H1 (cell line): ENCODE measurements at regions not wholly inside any gene's neighbourhood (a gene's known extent, or its start where the extent isn't known, plus 50 kb on each side); places are given as distances from the start of the nearest gene placed in this dataset.

Experiments used
- CTCF ChIA-PET: fragments of 300-600 bp; sonication (Branson Sonifier 250); formaldehyde crosslinking; loops from one replicate; lab custom pipeline; 2021; ENCODE audit not compliant: partially characterized antibody; lab: Charles Lee
- POLR2A ChIA-PET: fragments of 300-600 bp; sonication (Branson Sonifier 250); formaldehyde crosslinking; loops from one replicate; lab custom pipeline; 2021; ENCODE audit warnings: inconsistent platforms; ENCODE audit not compliant: partially characterized antibody; lab: Charles Lee
- DNase-seq, 2 experiments: peaks; one replicate each; pipeline versions ENCODE4 v3.0.0 to v3.0.0-alpha.2; 2010 to 2022; ENCODE audit warnings: low spot score in 2 of 2, low read depth in 1 of 2, mixed read lengths in 1 of 2
- FAIRE-seq: peaks from 2 replicates; lab custom pipeline; 2011; peaks lifted over from hg19 to GRCh38; lab: Jason Lieb, UNC
- H2AFZ ChIP-seq: 2 replicates; pipeline ENCODE4 v1.8.1; 2012; ENCODE audit warnings: low read length, inconsistent platforms
- H2AK5ac ChIP-seq: 2 replicates; pipeline ENCODE4 v1.6.1; 2013; ENCODE audit warnings: low read depth, low read length
- H2BK120ac ChIP-seq: replicated peaks from 2 replicates; pipeline ENCODE3; 2013; ENCODE audit warnings: low read depth, low read length, inconsistent platforms
- H2BK12ac ChIP-seq: 2 replicates; pipeline ENCODE4 v1.6.1; 2013; ENCODE audit warnings: low read depth, low read length
- H2BK15ac ChIP-seq: 2 replicates; pipeline ENCODE4 v1.6.1; 2013; ENCODE audit warnings: low read length
- H2BK20ac ChIP-seq: 2 replicates; pipeline ENCODE4 v1.6.1; 2013; ENCODE audit warnings: low read length
- H2BK5ac ChIP-seq: 2 replicates; pipeline ENCODE4 v1.6.1; 2013; ENCODE audit warnings: low read depth, low read length
- H3K14ac ChIP-seq: 2 replicates; pipeline ENCODE4 v1.6.1; 2013; ENCODE audit warnings: inconsistent platforms; ENCODE audit not compliant: insufficient read length
- H3K18ac ChIP-seq: 2 replicates; pipeline ENCODE4 v1.6.1; 2013; ENCODE audit warnings: low read length; ENCODE audit errors: extremely low read depth
- H3K23ac ChIP-seq: 2 replicates; pipeline ENCODE4 v1.6.1; 2013; ENCODE audit warnings: inconsistent platforms; ENCODE audit not compliant: insufficient read length
- H3K23me2 ChIP-seq: 2 replicates; pipeline ENCODE4 v1.6.1; 2013; ENCODE audit warnings: low read depth, low read length
- H3K27ac ChIP-seq: 2 replicates; pipeline ENCODE4 v1.6.1; 2011; ENCODE audit warnings: low read depth, low read length, inconsistent platforms
- H3K27me3 ChIP-seq, 4 experiments: replicated peaks in 1 of 4; 1 replicate in 1 of 4; 2 replicates in 3 of 4; pipeline versions ENCODE4 v1.6.1 to v1.8.1; 2011 to 2013; ENCODE audit warnings: low read length in 3 of 4, mild to moderate bottlenecking in 3 of 4, inconsistent platforms in 2 of 4, mixed read lengths in 2 of 4, moderate library complexity in 1 of 4; ENCODE audit not compliant: control insufficient read depth in 3 of 4, insufficient read depth in 3 of 4; ENCODE audit errors: extremely low read depth in 1 of 4
- H3K36me3 ChIP-seq, 4 experiments: 2 replicates each; pipeline versions ENCODE4 v1.6.1 to v1.8.1; 2011 to 2013; ENCODE audit warnings: mild to moderate bottlenecking in 4 of 4, low read length in 3 of 4, moderate library complexity in 2 of 4, control low read depth in 1 of 4, inconsistent platforms in 1 of 4; ENCODE audit not compliant: insufficient read depth in 4 of 4, control insufficient read depth in 2 of 4
- H3K4ac ChIP-seq: replicated peaks from 2 replicates; pipeline ENCODE3; 2013; ENCODE audit warnings: low read length, low read depth, mixed read lengths, inconsistent platforms; ENCODE audit not compliant: insufficient read length
- H3K4me1 ChIP-seq, 4 experiments: replicated peaks in 1 of 4; 1 replicate in 1 of 4; 2 replicates in 3 of 4; pipeline versions ENCODE4 v1.6.1 to v1.8.1; 2011 to 2013; ENCODE audit warnings: low read length in 3 of 4, inconsistent platforms in 2 of 4, mixed read lengths in 1 of 4; ENCODE audit not compliant: insufficient read depth in 4 of 4, control insufficient read depth in 3 of 4
- H3K4me2 ChIP-seq, 2 experiments: 2 replicates each; pipeline versions ENCODE4 v1.6.1 to v1.8.1; 2011 to 2013; ENCODE audit warnings: low read depth in 2 of 2, low read length in 2 of 2, control low read depth in 1 of 2, inconsistent platforms in 1 of 2, mild to moderate bottlenecking in 1 of 2; ENCODE audit not compliant: insufficient read depth in 1 of 2
- H3K4me3 ChIP-seq, 4 experiments: fragments of 200-600, 300-600 bp in 1 of 4; sonication (generic), shearing (Covaris generic), sonication (Bioruptor Twin) in 1 of 4; 2 replicates each; pipeline versions ENCODE4 v1.5.1 to v1.8.1; 2011 to 2016; ENCODE audit warnings: low read length in 4 of 4, low read depth in 3 of 4, control low read depth in 2 of 4, inconsistent platforms in 2 of 4, mild to moderate bottlenecking in 2 of 4, mixed read lengths in 1 of 4, moderate library complexity in 1 of 4; ENCODE audit not compliant: insufficient read depth in 2 of 4; ENCODE audit errors: extremely low read depth in 1 of 4
- H3K56ac ChIP-seq: replicated peaks from 2 replicates; pipeline ENCODE3; 2013; ENCODE audit warnings: low read depth, mild to moderate bottlenecking, mixed read lengths, low read length, inconsistent platforms; ENCODE audit not compliant: insufficient read length
- H3K79me1 ChIP-seq: 2 replicates; pipeline ENCODE4 v1.6.1; 2013; ENCODE audit warnings: low read depth, low read length, control low read depth
- H3K79me2 ChIP-seq, 2 experiments: 2 replicates each; pipeline versions ENCODE4 v1.6.1 to v1.8.1; 2012 to 2013; ENCODE audit warnings: low read length in 2 of 2, mild to moderate bottlenecking in 2 of 2, inconsistent platforms in 1 of 2; ENCODE audit not compliant: insufficient read depth in 2 of 2, control insufficient read depth in 1 of 2
- H3K9ac ChIP-seq, 4 experiments: replicated peaks in 1 of 4; 1 replicate in 1 of 4; 2 replicates in 3 of 4; pipeline versions ENCODE4 v1.6.1 to v1.8.1; 2011 to 2013; ENCODE audit warnings: low read depth in 3 of 4, low read length in 3 of 4, control low read depth in 2 of 4, mild to moderate bottlenecking in 2 of 4, moderate library complexity in 2 of 4, inconsistent platforms in 1 of 4; ENCODE audit errors: extremely low read depth in 1 of 4
- H3K9me3 ChIP-seq, 2 experiments: 2 replicates each; pipeline versions ENCODE4 v1.6.1 to v1.8.1; 2012 to 2013; ENCODE audit warnings: mild to moderate bottlenecking in 2 of 2, moderate library complexity in 2 of 2, control low read depth in 1 of 2, inconsistent platforms in 1 of 2, low read depth in 1 of 2, low read length in 1 of 2, mixed read lengths in 1 of 2; ENCODE audit not compliant: insufficient read depth in 2 of 2
- H4K20me1 ChIP-seq, 2 experiments: replicated peaks in 1 of 2; 2 replicates each; pipeline versions ENCODE3 to v1.8.1; 2011 to 2013; ENCODE audit warnings: inconsistent platforms in 2 of 2, low read length in 2 of 2, mild to moderate bottlenecking in 1 of 2; ENCODE audit not compliant: insufficient read depth in 2 of 2, control insufficient read depth in 1 of 2
- H4K5ac ChIP-seq: 2 replicates; pipeline ENCODE4 v1.6.1; 2013; ENCODE audit warnings: low read length, low read depth, mixed read lengths, inconsistent platforms; ENCODE audit not compliant: insufficient read length
- H4K8ac ChIP-seq: 2 replicates; pipeline ENCODE4 v1.8.0; 2013; ENCODE audit warnings: mild to moderate bottlenecking, moderate library complexity, low read length, inconsistent platforms; ENCODE audit not compliant: insufficient read depth; ENCODE audit errors: extremely low read depth
- H4K91ac ChIP-seq: replicated peaks from 2 replicates; pipeline ENCODE3; 2013; ENCODE audit warnings: low read length, mixed read lengths, inconsistent platforms; ENCODE audit not compliant: insufficient read length
- BCL11A ChIP-seq, 2 experiments: IDR thresholded peaks; one replicate each; pipeline ENCODE4 v1.6.1; 2011; ENCODE audit warnings: low read depth in 2 of 2, low read length in 2 of 2, mild to moderate bottlenecking in 2 of 2
- BRCA1 ChIP-seq: IDR thresholded peaks from 2 replicates; pipeline ENCODE4 v1.6.1; 2012; ENCODE audit warnings: low read depth, low read length, improper control_type of control experiment
- CBX5 ChIP-seq: fragments of 300-800, 300-1000 bp; sonication (generic); IDR thresholded peaks from 2 replicates; pipeline ENCODE4 v1.7.1; 2016; ENCODE audit warnings: antibody characterized with exemption, low read length, low read depth
- CEBPB ChIP-seq: IDR thresholded peaks from 2 replicates; pipeline ENCODE4 v1.6.1; 2012; ENCODE audit warnings: low read depth, low read length
- CREB1 ChIP-seq: IDR thresholded peaks from 2 replicates; pipeline ENCODE4 v1.6.1; 2012; ENCODE audit warnings: inconsistent platforms
- CTBP2 ChIP-seq: IDR thresholded peaks from 2 replicates; pipeline ENCODE4 v1.7.0; 2011; ENCODE audit warnings: borderline replicate concordance, mild to moderate bottlenecking, moderate library complexity, mixed read lengths, low read length; ENCODE audit not compliant: insufficient read depth, insufficient read length
- EP300 ChIP-seq, 2 experiments: IDR thresholded peaks; 1 replicate in 1 of 2; 2 replicates in 1 of 2; pipeline ENCODE4 v1.6.1; 2011 to 2012; ENCODE audit warnings: low read depth in 2 of 2, low read length in 2 of 2, mild to moderate bottlenecking in 2 of 2, borderline replicate concordance in 1 of 2, inconsistent platforms in 1 of 2, moderate library complexity in 1 of 2
- POLR2AphosphoS5 ChIP-seq: IDR thresholded peaks from 2 replicates; pipeline ENCODE4 v1.6.1; 2011; ENCODE audit warnings: low read depth, low read length
- POU5F1 ChIP-seq: IDR thresholded peaks from 2 replicates; pipeline ENCODE4 v1.6.1; 2011; ENCODE audit warnings: low read depth, mild to moderate bottlenecking, low read length, moderate library complexity
- RFX5 ChIP-seq: IDR thresholded peaks from 2 replicates; pipeline ENCODE4 v1.6.1; 2011; ENCODE audit warnings: low read depth, low read length, improper control_type of control experiment, borderline replicate concordance
- RNF2 ChIP-seq: fragments of 200-900, 300-1000 bp; sonication (generic); IDR thresholded peaks from 2 replicates; pipeline ENCODE4 v1.7.1; 2016; ENCODE audit warnings: borderline replicate concordance, low read depth, mild to moderate bottlenecking, antibody characterized with exemption, low read length; ENCODE audit not compliant: poor library complexity, severe bottlenecking; ENCODE audit errors: missing control alignments
- SIRT6 ChIP-seq: IDR thresholded peaks from one replicate; pipeline ENCODE4 v1.7.1; 2012; ENCODE audit warnings: low read length, inconsistent platforms
- SP1 ChIP-seq: IDR thresholded peaks from 2 replicates; pipeline ENCODE4 v1.6.1; 2011; ENCODE audit warnings: low read depth, low read length
- SP4 ChIP-seq: IDR thresholded peaks from 2 replicates; pipeline ENCODE4 v1.6.1; 2012; ENCODE audit warnings: low read length, inconsistent platforms
- TAF1 ChIP-seq: IDR thresholded peaks from 2 replicates; pipeline ENCODE4 v1.6.1; 2011; ENCODE audit warnings: mild to moderate bottlenecking, low read depth, low read length
- WGBS, 2 experiments: shearing (Covaris generic) in 1 of 2; methylation state at CpG; one replicate each; pipeline versions ENCODE4 v1.1.6 to v1.1.7; 2013 to 2015; ENCODE audit warnings: low lambda C conversion rate in 2 of 2, mixed read lengths in 2 of 2, inconsistent platforms in 1 of 2, low coverage in 1 of 2, missing lambda C conversion rate in 1 of 2; ENCODE audit not compliant: insufficient replicate concordance in 2 of 2, insufficient coverage in 1 of 2, insufficient read length in 1 of 2; ENCODE audit errors: extremely low coverage in 1 of 2, missing lambda C conversion rate in 1 of 2; 5-methylcytosine and 5-hydroxymethylcytosine counted together

DNA sequence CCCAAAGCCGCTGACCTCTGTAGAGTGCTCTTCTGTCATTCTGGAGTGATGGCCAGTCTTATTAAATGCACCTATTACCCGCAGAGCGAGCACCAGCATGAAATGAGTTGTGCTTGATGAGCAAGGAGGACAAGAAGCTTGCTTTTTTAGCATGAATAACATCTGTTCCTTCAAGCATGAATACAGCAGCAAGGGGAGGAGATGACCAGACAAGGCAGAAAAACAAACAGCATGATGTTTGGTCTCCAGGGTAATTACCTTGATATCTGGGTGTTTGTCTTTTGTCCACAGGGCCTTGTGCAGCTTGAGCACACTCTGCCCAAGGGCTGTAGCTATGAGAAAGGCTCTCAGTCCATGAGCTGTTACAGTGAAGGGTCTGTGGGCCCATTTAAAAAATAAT is 324.8 kb upstream of the DDX53 start:
- CTCF ChIA-PET, result interaction anchor here (0.6 kb wide), 1 partner anchor 72 kb away, joined by 4 read pairs; no protein-coding TSS in a partner anchor
- Histone ChIP-seq H4K8ac (no peak overlapping the region), H3K23me2 (no peaks in the 10 kb centered on the region), H3K23ac (no peak overlapping the region), H4K20me1 (no peaks in the 10 kb centered on the region), H3K56ac (no peak overlapping the region), H3K18ac (no peak overlapping the region), H3K79me1 (no peaks in the 10 kb centered on the region), H3K9me3 (peaks cover 0 to 3% of the 10 kb centered on the region in 2 experiments; a peak in 1 of 4 replicates), H3K14ac (no peak overlapping the region), H3K9ac (no peak overlapping the region), H2AK5ac (no peak overlapping the region), H3K4me1 (peaks cover 0 to 4% (median 0%) of the 10 kb centered on the region in 4 experiments; a peak in 1 of 7 replicates), H3K4me2 (no peak overlapping the region), H2BK5ac (no peak overlapping the region), H2BK15ac (no peak overlapping the region), H2BK20ac (no peak overlapping the region), H4K91ac (no peak overlapping the region), H4K5ac (no peak overlapping the region), H3K27me3 (no peaks in the 10 kb centered on the region), H2BK120ac (no peak overlapping the region), H2BK12ac (peak overlapping the region; percentile 81; the same call in 1 of the 2 replicates), H3K36me3 (no peaks in the 10 kb centered on the region), H3K79me2 (no peaks in the 10 kb centered on the region), H2AFZ (no peak overlapping the region; the same call in 1 of the 2 replicates), H3K27ac (no peak overlapping the region), H3K4ac (no peak overlapping the region), H3K4me3 (no peak overlapping the region)
- DNase-seq (no peak), FAIRE-seq (no peak)
- whole genome bisulfite sequencing, 2 experiments, result 82% methylated on average over 3 of the region's 3 CpGs; no CpG with 5 or more reads in 1 of the 2 experiments
- POLR2A ChIA-PET, result no interaction called here
- TF ChIP-seq BRCA1, result no peak
- no peak for TF ChIP-seq CTBP2
- no peak for TF ChIP-seq POU5F1
- TF ChIP-seq SP4, result no peak
- TF ChIP-seq TAF1, result no peak
- no peak for TF ChIP-seq BCL11A (IDR thresholded peaks at IDR 0.05; ENCODE audit: low read depth in 2 of 2, low read length in 2 of 2)
- no peak for TF ChIP-seq CREB1
- TF ChIP-seq CEBPB, result no peak
- TF ChIP-seq RNF2, result no peak
- TF ChIP-seq CBX5, result no peak
- TF ChIP-seq POLR2AphosphoS5, result no peak
- TF ChIP-seq RFX5, result no peak
- no peak for TF ChIP-seq SIRT6
- no peak for TF ChIP-seq SP1
- TF ChIP-seq EP300 (IDR thresholded peaks at IDR 0.05; ENCODE audit: borderline replicate concordance in 1 of 2, low read depth in 2 of 2, low read length in 2 of 2), result no peak
